ENCODE measurements at regions not wholly inside any gene's neighbourhood (a gene's known extent, or its start where the extent isn't known, plus 50 kb on each side); places are given as distances from the start of the nearest gene placed in this dataset.

DNA sequence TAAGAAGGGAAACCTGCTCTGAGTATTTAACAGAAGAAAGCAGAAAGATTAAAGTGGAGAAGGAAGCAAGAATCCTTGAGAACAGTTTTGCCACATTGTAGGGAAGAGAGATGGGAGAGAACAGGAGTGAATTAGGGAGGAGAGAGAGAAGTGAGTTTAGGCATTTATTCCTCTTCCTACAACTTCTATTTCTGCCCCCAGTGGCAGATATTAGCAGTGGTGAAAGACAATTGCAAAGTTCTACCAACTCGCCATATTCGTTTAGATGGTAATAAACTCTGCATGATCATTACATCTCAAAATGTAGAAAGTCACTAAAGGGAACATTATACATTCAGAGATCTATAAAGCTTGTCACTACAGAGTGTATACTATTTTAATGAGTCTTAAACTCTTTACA is 440.1 kb upstream of the TRPC7 start:
- no peak for DNase-seq (ENCODE audit: low read depth)
- TF ChIP-seq, protein P1, sequence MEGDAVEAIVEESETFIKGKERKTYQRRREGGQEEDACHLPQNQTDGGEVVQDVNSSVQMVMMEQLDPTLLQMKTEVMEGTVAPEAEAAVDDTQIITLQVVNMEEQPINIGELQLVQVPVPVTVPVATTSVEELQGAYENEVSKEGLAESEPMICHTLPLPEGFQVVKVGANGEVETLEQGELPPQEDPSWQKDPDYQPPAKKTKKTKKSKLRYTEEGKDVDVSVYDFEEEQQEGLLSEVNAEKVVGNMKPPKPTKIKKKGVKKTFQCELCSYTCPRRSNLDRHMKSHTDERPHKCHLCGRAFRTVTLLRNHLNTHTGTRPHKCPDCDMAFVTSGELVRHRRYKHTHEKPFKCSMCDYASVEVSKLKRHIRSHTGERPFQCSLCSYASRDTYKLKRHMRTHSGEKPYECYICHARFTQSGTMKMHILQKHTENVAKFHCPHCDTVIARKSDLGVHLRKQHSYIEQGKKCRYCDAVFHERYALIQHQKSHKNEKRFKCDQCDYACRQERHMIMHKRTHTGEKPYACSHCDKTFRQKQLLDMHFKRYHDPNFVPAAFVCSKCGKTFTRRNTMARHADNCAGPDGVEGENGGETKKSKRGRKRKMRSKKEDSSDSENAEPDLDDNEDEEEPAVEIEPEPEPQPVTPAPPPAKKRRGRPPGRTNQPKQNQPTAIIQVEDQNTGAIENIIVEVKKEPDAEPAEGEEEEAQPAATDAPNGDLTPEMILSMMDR (IDR thresholded peaks at IDR 0.05; ENCODE audit: control insufficient read depth, insufficient read depth, low read depth, low read length, missing control alignments) = peak; percentile 38
- no peak overlapping the region for H3K4me3 ChIP-seq (ENCODE audit: control insufficient read depth, low read depth, low read length)

DNA sequence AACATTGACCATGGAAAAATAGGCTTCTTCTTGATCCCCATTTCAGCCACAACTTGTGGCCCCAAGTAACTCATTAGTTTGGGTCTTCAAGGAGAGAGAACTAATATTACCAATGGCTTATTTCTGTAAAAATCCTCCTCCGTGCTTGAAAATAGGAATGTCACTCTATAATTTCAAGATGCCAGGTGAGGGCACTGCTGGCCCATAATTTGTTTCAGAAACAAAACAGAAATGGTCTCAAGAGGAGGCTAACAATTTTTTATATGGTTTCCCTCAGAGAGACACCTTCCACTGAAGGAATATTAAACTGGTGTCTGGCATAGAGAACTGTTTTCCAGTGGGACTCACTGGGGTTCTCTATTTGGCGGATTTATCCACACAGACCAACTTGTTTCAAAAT is 437.0 kb upstream of the TRPC7 start:
- H3K4me3 ChIP-seq (ENCODE audit: control insufficient read depth, low read depth, low read length) = no peak overlapping the region
- no peak for DNase-seq (ENCODE audit: low read depth)
- TF ChIP-seq, protein P1 (IDR thresholded peaks at IDR 0.05; ENCODE audit: control insufficient read depth, insufficient read depth, low read depth, low read length, missing control alignments) = peak; percentile 46

DNA sequence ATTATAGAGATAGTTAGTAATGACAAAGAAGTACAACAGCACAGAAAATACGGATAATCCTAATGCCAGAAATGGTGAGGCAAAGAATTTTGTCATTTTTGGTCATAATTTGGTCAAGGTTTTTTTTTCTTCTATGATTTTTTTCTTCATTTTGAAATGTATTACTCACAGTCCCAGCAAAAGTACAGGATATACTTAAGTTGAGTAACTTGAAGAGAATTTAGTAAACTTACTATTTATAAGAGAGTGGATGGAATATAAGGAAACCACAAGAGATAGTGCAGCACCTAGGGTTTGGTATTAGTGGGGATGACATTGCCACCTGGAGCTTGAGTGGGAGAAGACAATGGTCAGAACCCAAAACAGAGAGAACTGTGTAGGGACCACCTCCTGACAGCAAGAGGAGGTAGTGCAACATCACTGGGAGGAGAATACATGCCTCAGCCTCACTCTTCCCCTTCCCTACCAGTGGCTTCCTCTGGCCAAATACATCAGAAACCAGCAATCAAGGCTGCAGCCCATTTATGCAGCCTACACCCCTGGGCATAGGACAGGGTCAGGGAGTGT is 434.5 kb upstream of the TRPC7 start:
- H3K4me3 ChIP-seq (ENCODE audit: control insufficient read depth, low read depth, low read length) = no peak overlapping the region
- TF ChIP-seq, protein P1 (IDR thresholded peaks at IDR 0.05; ENCODE audit: control insufficient read depth, insufficient read depth, low read depth, low read length, missing control alignments) = peak; percentile 20
- no peak for DNase-seq (ENCODE audit: low read depth)

DNA sequence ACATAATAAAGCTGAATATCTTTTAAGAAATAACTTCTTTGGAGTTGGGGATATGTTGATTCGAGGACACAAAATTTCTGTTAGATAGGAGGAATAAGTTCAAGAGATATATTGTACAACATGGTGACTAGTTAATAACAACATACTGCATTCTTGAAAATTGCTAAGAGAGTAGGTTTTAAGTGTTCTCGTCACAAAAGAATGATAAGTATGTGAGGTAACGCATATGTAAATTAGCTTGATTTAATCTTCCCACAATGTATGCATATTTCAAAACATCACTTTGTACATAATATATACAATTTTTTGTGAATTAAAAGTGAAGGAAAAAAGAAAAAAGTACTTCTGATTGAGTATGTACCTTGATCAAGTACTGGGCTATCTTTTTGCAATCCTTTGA is 428.0 kb upstream of the TRPC7 start:
- TF ChIP-seq, protein P1 (IDR thresholded peaks at IDR 0.05; ENCODE audit: control insufficient read depth, insufficient read depth, low read depth, low read length, missing control alignments) = no peak
- DNase-seq (ENCODE audit: low read depth) = no peak
- H3K4me3 ChIP-seq (ENCODE audit: control insufficient read depth, low read depth, low read length) = no peak overlapping the region

DNA sequence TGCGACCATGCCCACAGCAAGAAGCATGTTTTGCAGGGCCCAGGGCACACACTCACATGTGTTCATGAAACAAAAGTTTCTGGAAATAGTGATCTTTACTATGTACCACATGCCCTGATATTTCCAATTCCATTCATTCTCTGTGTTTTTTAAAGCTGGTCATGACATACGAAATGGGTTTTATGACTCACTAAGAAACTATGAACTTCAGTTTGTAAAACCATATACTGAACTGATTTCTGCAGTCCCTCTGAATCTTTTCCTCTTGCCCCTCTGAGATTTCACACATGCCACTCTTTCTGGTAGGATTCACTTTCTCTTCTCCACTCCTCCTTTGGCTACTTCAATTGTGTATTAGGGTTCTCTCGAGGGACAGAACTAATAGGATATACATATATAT is 416.1 kb upstream of the TRPC7 start:
- peak; percentile 44 for DNase-seq (ENCODE audit: low read depth)
- TF ChIP-seq, protein P1 (IDR thresholded peaks at IDR 0.05; ENCODE audit: control insufficient read depth, insufficient read depth, low read depth, low read length, missing control alignments) = no peak

DNA sequence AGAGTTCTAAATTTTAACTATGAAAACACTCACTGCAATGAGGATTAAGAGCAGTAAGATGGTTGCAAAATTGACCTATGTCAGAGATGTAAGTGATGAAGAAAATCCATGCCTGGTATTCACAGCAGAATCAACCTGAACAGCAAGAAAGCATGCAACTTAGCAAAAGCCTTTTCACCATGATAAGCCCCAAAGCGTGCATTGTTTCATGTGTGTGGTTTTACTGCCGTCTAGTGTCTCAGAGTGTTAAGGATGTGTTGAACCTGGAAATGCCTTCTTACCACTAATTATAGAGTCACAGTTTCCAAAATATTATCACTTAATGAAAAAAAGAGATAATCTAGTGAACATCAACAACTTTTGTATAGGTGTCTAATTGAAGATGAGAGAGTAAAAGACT is 415.2 kb upstream of the TRPC7 start:
- TF ChIP-seq, protein P1 (IDR thresholded peaks at IDR 0.05; ENCODE audit: control insufficient read depth, insufficient read depth, low read depth, low read length, missing control alignments) = no peak
- no peak for DNase-seq (ENCODE audit: low read depth)
- H3K4me3 ChIP-seq (ENCODE audit: control insufficient read depth, low read depth, low read length) = no peak overlapping the region

More for the DNA sequence above, 416.1 kb upstream of the TRPC7 start:
- no peak overlapping the region for H3K4me3 ChIP-seq (ENCODE audit: control insufficient read depth, low read depth, low read length)
